Brain microvascular endothelial cell (primary cell): ENCODE measurements at regions not wholly inside any gene's neighbourhood (a gene's known extent, or its start where the extent isn't known, plus 50 kb on each side); places are given as distances from the start of the nearest gene placed in this dataset.

ENCODE experiments used
- DNase-seq: peaks from one replicate; pipeline ENCODE4 v3.0.0-alpha.2; 2020
- H3K27ac ChIP-seq: fragments of 250-450 bp; sonication (Bioruptor Pico); 2 replicates; pipeline ENCODE4 v1.5.1; 2020; ENCODE audit warnings: mild to moderate bottlenecking, moderate library complexity
- H3K27me3 ChIP-seq: fragments of 250-450 bp; sonication (Bioruptor Pico); replicated peaks from 2 replicates; pipeline ENCODE4 v1.5.1; 2020; ENCODE audit warnings: mild to moderate bottlenecking
- H3K36me3 ChIP-seq: fragments of 250-450 bp; sonication (Bioruptor Pico); replicated peaks from 2 replicates; pipeline ENCODE4 v1.5.1; 2020; ENCODE audit warnings: mild to moderate bottlenecking
- H3K4me3 ChIP-seq: 2 replicates; pipeline ENCODE4 v1.5.1; 2011; ENCODE audit warnings: low read depth, mild to moderate bottlenecking, control low read depth, low read length, moderate library complexity
- in situ Hi-C: cut with HindIII; loops from 2 replicates; pipeline ENCODE4 v1.10.0; 2017; ENCODE audit warnings: low sequenced_read_pairs, low pct_ligation_motif_present
- TF ChIP-seq, protein P1 (sequence below): IDR thresholded peaks from 2 replicates; pipeline ENCODE4 v1.5.1; 2011; ENCODE audit warnings: low read depth, mild to moderate bottlenecking, moderate library complexity, low read length, control low read depth, inconsistent platforms; ENCODE audit errors: missing control alignments

GRCh38 chr1:188517139-188517538 is 1688.4 kb downstream of the PLA2G4A start:
- TF ChIP-seq, protein P1, sequence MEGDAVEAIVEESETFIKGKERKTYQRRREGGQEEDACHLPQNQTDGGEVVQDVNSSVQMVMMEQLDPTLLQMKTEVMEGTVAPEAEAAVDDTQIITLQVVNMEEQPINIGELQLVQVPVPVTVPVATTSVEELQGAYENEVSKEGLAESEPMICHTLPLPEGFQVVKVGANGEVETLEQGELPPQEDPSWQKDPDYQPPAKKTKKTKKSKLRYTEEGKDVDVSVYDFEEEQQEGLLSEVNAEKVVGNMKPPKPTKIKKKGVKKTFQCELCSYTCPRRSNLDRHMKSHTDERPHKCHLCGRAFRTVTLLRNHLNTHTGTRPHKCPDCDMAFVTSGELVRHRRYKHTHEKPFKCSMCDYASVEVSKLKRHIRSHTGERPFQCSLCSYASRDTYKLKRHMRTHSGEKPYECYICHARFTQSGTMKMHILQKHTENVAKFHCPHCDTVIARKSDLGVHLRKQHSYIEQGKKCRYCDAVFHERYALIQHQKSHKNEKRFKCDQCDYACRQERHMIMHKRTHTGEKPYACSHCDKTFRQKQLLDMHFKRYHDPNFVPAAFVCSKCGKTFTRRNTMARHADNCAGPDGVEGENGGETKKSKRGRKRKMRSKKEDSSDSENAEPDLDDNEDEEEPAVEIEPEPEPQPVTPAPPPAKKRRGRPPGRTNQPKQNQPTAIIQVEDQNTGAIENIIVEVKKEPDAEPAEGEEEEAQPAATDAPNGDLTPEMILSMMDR, result no peak
- in situ Hi-C loops, result no loop called here
- no peaks in the 10 kb centered on the region for H3K27me3 ChIP-seq
- no peak overlapping the region for H3K27ac ChIP-seq
- no peaks in the 10 kb centered on the region for H3K36me3 ChIP-seq
- DNase-seq, result no peak
- H3K4me3 ChIP-seq, result no peak overlapping the region

DNA sequence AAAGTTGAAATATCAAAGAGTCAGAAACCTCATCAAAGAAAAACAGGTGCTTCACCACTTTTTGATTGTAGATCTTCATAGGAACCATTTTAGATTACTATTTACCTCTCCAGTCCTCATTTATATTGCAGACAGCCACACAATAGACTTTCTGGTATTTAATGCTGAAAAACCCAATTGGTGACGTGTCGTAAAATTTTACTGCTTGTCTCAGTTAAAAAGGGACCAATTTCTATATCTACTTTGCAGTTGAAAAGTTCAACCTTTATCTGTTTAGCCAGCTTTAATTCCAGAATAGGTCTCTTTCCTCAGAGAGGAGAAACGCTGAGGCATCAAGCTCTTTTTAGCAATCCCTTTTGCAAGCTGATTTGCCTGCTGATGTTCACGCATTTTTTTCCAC is 1722.4 kb downstream of the PLA2G4A start:
- Histone ChIP-seq H3K27ac (no peak overlapping the region), H3K4me3 (no peak overlapping the region), H3K27me3 (no peaks in the 10 kb centered on the region), H3K36me3 (no peaks in the 10 kb centered on the region)
- no peak for DNase-seq
- in situ Hi-C loops, result no loop called here
- TF ChIP-seq, protein P1, result no peak

- DNase-seq, result no peak
- no peak overlapping the region for H3K4me3 ChIP-seq
- no peaks in the 10 kb centered on the region for H3K27me3 ChIP-seq
- TF ChIP-seq, protein P1, result no peak
- in situ Hi-C loops, result no loop called here
- no peaks in the 10 kb centered on the region for H3K36me3 ChIP-seq
- H3K27ac ChIP-seq, result no peak overlapping the region
Measured at GRCh38 chr1:188557053-188557452, 1728.3 kb downstream of the PLA2G4A start.

- Histone ChIP-seq H3K36me3 (no peaks in the 10 kb centered on the region), H3K27ac (no peak overlapping the region), H3K27me3 (no peaks in the 10 kb centered on the region), H3K4me3 (no peak overlapping the region)
- in situ Hi-C loops, result no loop called here
- DNase-seq, result no peak
- TF ChIP-seq, protein P1, result no peak
Measured at GRCh38 chr1:188582911-188583532, 1754.3 kb downstream of the PLA2G4A start.

- TF ChIP-seq, protein P1, result no peak
- Histone ChIP-seq H3K4me3 (no peak overlapping the region), H3K27ac (no peak overlapping the region), H3K36me3 (no peaks in the 10 kb centered on the region), H3K27me3 (no peaks in the 10 kb centered on the region)
- no peak for DNase-seq
- in situ Hi-C loops, result no loop called here
Measured at GRCh38 chr1:188584119-188584518, 1755.4 kb downstream of the PLA2G4A start.

DNA sequence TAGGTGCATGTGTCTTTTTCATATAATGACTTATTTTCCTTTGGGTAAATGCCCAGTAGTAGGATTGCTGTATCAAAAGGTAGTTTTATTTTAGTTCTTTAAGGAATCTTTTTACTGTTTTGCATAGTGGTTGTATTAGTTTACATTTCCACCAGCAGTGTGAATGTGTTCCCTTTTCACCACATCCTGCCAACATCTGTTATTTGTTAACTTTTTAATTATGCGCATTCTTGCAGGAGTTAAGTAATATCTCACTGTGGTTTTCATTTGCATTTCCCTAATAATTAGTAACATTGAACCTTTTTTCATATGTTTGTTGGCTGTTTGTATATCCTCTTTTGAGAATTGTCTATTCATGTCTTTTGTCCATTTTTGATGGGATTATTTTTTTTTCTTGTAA is 1761.9 kb downstream of the PLA2G4A start:
- in situ Hi-C loops, result no loop called here
- no peak for DNase-seq

More for the DNA sequence above, 1761.9 kb downstream of the PLA2G4A start:
- no peaks in the 10 kb centered on the region for H3K36me3 ChIP-seq
- H3K27ac ChIP-seq, result no peak overlapping the region
- no peak overlapping the region for H3K4me3 ChIP-seq
- TF ChIP-seq, protein P1, result no peak
- no peaks in the 10 kb centered on the region for H3K27me3 ChIP-seq
